Renal cortical epithelial cell (primary cell): ENCODE measurements at regions not wholly inside any gene's neighbourhood (a gene's known extent, or its start where the extent isn't known, plus 50 kb on each side); places are given as distances from the start of the nearest gene placed in this dataset.
"Not testable (repeated sequence)": the region's sequence is repeated elsewhere in the genome, so short reads cannot be mapped to it uniquely, and the experiment has no call there.

Source experiments
- DNase-seq: peaks from one replicate; pipeline ENCODE4 v3.0.0-alpha.2; 2011; ENCODE audit warnings: low read depth

DNA sequence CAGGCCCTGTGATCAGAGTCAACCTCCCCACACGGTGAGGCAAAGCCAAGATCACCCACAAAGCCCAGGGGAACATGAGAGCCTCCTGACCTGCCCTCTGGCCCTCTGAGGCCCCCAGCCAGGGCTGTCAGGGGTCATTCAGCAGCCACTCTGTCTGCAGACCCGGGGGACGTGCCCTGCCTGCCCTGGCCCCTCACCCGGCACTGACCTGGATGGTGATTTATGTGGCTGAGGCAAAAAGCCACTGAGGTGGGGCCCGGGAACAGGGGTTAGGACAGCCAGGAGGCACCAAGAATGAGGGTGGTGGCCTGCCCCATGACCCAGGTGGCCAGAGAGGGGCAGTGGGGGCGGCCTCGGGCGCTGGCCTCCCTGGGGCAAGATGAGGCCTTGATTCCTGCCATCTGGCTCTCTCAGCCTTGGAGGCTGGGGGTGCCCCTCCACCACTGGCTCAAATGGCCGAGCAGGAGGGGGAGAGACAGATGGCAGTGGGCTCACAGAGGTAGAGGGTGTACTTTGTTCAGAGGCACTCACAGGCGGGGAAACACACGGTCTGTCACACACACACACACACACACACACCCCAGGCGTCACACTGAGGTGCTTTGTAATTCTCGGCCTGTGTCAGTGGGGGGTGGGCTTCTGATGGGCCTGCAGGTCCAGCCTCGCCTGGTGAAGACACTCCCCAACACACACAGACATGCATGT lies 174.0 kb upstream of the GSE1 start:
- DNase-seq: no peak

DNA sequence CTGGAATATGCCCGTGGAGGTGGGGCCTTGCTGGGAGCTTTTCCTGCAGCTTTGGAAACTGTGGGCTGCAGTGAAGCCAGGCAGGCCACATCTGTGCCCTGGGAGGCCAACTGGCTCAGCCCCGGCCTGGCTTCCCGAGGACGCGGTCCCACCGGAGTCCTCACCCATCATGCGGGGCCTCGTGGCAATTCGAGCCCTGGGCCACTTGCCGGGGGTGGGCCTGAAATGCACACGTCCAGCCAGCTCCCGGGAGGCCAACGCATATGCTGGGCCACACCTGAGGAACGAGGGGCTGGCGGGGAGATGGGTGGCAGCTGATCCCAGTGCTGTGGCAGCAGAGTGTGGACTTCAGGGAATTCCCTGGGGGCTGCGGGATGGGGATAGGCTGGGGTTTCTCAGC lies 172.4 kb upstream of the GSE1 start:
- no peak for DNase-seq

DNA sequence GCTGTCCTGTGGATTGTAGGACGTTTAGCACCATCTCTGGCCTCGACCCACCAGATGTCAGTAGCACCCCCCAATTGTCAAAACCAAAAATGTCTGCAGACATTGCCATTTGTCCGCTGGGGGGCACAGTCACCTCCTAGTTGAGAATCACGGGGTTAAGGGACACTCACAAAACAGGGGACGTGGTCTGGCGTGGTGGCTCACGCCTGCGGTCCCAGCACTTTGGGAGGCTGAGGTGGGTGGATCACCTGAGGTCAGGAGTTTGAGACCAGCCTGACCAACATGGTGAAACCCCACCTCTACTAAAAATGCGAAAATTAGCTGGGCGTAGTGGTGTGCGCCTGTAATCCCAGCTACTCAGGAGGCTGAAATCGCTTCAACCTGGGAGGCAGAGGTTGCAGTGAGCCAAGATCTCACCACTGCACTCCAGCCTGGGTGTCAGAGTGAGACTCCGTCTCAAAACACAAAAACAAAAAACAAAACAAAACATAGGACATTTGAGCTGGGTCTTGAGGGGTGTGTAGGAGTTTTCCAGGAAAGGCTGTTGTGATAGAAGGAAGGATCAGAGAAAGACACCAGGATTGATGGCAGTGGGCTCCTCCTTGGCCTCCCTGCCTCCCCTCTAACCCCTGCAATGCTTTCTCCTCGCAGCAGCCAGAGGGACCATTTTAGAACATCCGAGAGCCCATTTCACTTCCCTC lies 171.8 kb upstream of the GSE1 start:
- no peak for DNase-seq

DNA sequence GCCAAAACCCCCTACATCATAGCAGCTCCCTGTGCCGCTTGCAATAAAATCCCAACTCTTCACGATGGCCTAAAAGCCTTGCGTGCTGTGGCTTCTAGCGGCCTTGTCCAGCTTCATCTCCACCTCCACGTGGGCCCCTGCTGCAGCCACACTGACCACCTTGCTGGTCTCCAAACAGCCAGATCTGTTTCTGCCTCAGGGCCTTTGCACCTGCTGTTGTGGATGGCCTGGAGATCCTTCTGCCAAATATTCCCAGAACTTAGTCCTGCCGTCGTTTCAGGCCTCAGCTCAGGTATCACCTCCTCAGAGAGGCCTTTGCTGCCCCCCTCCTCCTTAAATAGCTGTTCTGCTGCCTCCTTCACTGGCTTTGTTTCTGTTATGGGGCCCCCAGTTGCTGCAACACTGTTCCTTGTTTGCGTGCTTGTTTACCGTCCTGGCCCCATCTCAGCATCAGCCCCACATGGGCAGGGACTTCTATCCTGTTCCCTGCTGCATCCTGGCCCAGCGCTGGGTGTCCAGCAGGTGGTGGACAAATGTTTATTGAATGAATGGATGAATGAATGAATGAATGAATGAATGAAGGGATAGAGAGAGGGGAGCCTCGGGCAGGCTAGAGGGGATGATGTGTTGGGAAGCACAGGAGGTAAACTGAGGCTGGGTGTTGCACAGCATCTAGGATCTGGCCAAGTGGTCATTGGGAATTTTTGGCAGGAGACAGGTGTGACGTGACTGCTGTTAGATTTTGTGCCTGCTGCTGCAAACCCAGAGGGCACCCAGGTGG lies 171.0 kb upstream of the GSE1 start:
- DNase-seq: no peak

DNA sequence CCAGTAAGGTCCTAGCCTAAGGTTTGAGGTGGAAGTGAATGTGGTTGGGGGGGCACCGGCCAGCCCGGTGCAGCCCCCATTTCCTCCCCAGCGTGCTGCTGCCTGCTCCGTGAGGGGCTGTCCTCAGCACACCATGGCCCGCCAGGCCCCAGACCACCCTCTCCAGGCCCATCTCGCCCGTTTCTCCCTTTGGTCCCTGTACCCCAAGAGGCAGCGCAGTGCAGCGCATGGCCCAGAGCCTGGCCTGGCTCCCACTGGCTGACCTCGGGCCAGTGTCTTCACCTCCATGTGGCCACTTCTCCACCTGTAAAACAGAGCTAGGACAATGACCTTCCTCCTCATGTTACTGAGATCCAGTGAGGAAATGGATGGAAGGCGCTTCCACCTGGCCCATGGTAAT lies 170.0 kb upstream of the GSE1 start:
- DNase-seq: no peak

GRCh38 chr16:85443531-85443930 lies 169.6 kb upstream of the GSE1 start:
- no peak for DNase-seq

GRCh38 chr16:85445064-85445778 lies 167.9 kb upstream of the GSE1 start:
- no peak for DNase-seq

DNA sequence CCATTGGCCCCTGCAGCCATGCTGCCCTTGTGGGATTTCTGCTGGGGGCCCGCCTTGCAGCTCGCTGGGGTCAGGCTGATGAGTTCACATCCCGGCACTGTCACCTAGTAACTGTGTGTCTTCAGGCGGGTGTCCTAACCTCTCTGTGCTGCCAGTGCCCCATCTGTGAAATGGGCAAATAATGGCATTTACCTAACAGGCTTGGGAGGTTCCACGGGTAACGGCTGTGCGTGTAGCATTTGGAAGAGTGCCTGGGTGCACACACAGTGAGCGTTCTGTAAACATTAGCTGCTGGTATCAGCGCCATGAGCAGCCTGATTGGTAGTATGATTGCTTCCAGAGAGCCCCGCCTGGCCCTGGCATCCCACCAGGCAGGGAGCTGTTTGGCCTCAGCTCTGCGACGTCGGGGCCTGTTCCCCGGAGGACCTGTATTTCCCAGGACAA lies 167.3 kb upstream of the GSE1 start:
- DNase-seq: no peak

- DNase-seq: no peak
These were observed 166.0 kb upstream of the GSE1 start for GRCh38 chr16:85446951-85447692.

GRCh38 chr16:85447693-85448313 lies 165.3 kb upstream of the GSE1 start:
- DNase-seq: no peak

- no peak for DNase-seq
These were observed 164.4 kb upstream of the GSE1 start for GRCh38 chr16:85448557-85449190.

- DNase-seq: no peak
These were observed 163.8 kb upstream of the GSE1 start for GRCh38 chr16:85449191-85449884.

DNA sequence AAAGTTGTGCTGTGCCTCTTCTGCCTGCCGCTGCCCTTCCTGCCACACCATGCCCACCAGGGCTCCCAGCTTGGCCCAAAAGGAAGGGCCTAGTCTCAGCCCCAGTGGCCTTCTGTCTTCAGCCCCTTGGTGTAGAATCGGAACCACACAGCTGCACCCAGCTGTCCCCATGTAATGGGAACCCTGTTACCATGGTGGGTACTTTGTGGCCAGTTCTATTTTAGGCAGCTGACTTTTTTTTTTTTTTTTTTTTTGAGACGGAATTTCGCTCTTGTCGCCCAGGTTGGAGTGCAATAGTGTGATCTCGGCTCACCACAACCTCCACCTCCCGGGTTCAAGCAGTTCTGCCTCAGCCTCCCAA lies 163.3 kb upstream of the GSE1 start:
- no peak for DNase-seq

- not testable (repeated sequence) for DNase-seq
These were observed 162.0 kb upstream of the GSE1 start for GRCh38 chr16:85451142-85451541.

DNA sequence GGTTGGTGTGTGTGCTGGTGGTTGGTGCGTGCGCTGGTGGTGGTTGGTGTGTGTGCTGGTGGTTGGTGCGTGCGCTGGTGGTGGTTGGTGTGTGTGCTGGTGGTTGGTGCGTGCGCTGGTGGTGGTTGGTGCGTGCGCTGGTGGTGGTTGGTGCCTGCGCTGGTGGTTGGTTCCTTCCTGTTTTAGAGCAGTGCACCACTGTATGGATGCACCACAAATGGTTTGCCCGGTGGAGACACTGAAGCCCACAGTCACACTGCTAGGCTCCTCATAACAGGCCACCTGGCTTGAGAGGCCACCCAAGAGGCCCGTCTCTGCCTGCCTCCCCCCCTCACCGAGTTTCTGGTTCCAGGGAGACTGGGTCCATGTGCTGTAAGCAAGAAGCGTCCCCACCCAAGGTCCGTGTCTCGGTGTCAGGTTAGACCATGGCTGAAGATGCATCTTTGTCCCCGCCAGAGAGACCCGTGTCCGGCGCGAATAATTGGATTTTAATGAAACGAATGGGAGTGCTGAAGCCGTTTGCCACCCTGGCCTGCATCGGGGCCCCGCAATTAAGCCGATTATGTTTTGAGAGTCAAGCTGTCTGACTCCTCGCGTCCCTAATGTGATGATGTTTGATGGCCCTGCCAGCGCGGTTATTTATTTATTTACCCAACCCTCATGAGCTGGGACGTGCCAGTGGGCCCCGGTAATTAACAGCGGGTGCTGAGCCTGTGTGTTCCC lies 161.3 kb upstream of the GSE1 start:
- no peak for DNase-seq

DNA sequence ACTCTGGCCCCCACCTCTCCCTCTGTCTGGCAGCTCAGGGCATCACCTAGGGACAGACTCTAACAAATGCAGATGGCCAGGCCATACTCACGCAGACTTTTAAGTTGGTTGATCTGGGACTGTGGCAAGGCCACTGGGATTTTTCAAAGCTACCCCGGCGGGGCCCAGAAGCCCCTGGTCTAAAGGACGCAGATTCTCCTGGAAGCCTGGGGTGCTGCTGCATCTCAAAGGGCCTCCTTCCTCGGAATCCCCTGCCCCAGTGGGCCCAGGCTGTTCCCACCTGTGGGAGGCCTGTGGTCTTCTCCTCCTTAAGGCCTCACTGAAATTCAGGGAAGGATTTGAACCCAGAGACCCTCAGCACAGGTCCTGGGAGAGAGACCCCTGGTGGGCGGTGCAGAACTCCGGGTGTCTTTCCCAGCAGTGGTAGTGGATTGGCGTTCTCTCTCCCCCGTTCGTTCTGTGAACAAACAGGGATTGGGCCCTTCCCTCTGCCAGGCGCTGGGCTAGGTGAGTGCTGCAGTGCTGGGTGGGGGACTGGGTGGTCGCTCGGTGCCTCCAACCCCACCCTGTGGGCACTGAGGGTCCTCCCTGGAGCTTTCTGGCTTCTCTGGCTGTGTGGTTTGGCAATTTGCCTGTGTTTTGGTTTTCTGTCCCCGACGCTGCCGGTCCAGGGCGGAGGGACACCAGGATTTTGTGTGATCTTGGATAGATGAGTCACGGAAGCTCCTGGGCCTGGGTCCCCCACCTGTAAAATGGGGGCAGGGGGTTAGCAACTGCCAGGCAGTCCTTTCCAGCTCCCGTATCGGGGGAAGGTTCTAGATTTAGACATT lies 160.5 kb upstream of the GSE1 start:
- no peak for DNase-seq

DNA sequence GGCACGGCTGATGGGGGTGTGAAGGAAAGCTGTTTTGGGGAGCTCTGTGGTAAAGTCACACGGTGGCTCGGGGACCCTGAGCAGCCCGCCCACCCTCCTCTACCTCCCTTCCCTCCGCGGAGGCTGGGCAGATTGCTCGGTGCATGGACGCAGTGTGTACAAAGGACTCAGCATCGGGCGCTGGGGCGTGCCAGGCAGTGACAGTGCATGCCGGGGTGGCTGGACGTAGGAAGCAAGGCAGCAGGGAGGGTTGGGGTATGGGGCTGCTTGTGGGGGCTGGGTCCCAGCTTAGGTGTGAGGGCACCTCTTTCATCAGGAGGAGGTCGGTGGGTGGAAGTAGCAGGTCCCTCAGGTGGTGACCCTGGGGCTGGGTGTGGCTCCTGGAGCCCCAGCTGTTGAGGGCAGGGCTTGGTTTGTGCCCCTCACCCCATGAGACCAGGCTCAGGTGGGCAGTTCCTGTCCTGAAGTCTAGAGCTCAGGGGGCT lies 159.9 kb upstream of the GSE1 start:
- DNase-seq: no peak

- DNase-seq: no peak
These were observed 159.4 kb upstream of the GSE1 start for GRCh38 chr16:85453703-85454102.
